ENCODE measurements at regions not wholly inside any gene's neighbourhood (a gene's known extent, or its start where the extent isn't known, plus 50 kb on each side); places are given as distances from the start of the nearest gene placed in this dataset.
A peak's percentile ranks its signal among the peaks of the same experiment; 100 is the strongest.
"Not testable (repeated sequence)": the region's sequence is repeated elsewhere in the genome, so short reads cannot be mapped to it uniquely, and the experiment has no call there.

GRCh38 chr14:29391231-29391630, 536.4 kb downstream of the PRKD1 start:
- DNase-seq: peak; percentile 47

DNA sequence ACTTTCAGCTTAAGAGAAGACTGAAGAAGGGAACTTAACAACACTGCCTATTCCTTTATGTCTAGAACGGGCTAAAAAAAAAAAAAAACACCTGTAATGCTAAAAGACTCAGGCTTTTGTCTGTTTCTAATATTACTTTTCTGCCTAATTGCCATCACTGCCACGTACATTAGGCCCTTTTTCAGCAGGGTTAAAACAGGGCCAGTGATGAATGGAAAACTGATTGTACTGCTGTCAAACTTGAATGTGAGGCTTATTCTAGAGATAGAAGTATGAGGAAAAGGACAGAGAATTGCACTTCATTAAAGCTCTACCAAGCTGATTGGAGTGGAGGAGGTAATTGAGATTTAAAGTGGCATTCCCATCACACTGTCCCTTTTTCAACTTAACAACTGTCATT, 535.8 kb downstream of the PRKD1 start:
- peak; percentile 60 for DNase-seq

- DNase-seq: peak; percentile 85
Observed at GRCh38 chr14:29392287-29392686, 535.4 kb downstream of the PRKD1 start.

- no peak for DNase-seq
Observed at GRCh38 chr14:29403091-29403490, 524.6 kb downstream of the PRKD1 start.

DNA sequence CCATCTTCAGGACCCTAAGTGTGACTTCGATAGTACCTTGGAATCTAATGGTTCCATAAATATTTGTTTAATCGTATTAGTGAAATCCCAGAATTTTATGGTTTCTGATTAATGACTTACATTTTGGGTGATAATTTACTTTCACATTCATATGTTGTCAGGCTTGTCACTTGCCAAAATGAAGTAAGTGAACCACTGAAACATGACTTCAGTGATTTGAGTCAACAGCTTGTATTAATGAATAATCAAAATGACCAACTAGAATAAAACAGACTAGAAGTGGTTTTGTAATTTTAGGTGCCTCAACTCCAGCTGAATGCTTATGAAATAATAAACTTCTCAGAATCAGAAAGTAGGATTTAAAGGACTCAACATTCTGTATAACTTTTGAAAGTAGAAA, 517.1 kb downstream of the PRKD1 start:
- DNase-seq: no peak

GRCh38 chr14:29414931-29415330, 512.7 kb downstream of the PRKD1 start:
- DNase-seq: not testable (repeated sequence)

DNA sequence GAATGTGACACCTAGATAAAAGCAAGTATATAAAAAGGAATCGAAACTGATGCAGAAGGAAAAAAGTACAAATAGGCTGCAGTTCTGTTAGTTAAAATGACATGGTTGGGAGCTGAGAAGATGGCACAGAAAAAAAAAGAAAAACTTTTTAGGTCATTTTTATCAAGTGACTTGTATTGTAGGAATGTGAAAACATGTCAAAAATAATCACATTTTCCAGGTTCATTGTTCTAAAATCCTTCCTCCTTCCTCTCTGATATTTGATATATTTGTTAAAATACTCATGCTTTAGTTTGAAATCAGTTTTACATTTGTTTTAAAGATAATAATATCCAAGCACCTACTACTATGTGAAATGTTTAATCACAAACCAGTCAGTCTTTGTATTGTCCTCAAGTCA, 507.9 kb downstream of the PRKD1 start:
- no peak for DNase-seq

- no peak for DNase-seq
Observed at GRCh38 chr14:29421156-29421728, 506.4 kb downstream of the PRKD1 start.

DNA sequence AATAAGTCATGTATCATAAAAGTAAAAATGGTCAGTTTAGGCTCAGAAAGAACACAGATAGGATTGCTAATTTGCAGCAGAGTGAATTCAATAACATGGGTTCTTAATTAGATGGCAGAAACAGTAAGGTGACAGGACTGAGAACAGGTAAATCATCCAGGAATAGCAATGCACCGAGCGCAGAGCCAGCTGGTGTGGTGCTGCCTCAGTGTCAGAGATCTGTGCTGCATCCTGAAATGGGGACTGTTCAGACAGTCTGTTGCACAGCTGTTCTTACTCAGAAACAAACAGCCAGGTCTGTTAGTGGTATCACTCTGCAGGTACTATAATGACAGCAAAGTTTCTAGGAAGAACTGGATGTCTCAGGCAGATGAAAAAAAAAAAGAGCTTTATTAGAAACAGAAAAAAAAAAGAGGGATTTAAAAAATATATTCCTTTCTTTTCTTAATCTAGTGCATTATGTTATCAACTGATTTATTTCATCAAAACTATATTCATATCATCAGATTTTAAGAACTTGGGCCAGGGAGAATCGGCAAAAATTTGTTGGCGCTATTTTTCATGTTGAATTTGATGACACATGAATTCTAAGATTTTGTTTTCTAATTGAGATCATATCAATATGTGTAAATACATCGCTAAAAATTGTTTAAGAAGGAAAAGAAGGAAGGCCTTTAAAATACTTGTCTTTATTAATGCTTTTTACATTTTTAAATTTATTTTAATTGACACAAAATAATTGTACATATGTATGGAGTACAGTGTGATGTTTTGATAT, 501.8 kb downstream of the PRKD1 start:
- DNase-seq: peak; percentile 79

GRCh38 chr14:29442696-29443095, 485.0 kb downstream of the PRKD1 start:
- peak; percentile 23 for DNase-seq

- no peak for DNase-seq
Observed at GRCh38 chr14:29444216-29444615, 483.4 kb downstream of the PRKD1 start.

DNA sequence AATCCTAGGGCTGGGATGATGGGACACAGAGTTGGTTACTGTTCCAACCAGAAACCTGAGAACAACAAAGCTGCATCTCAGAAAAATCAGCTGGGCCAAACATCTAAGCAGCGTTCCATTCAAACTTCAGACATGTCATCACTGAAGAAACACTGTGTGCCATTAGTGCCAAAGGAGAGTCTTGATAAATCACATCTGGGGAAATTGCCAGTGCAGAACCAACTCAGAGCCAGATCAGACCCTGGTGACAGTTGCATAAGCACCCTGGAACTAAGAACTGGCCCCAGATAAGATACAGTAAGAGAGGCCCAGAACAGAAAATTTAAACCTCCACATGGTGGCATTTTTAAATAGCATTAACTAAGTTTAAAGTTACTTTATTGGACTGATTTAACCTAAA, 482.8 kb downstream of the PRKD1 start:
- DNase-seq: no peak

DNA sequence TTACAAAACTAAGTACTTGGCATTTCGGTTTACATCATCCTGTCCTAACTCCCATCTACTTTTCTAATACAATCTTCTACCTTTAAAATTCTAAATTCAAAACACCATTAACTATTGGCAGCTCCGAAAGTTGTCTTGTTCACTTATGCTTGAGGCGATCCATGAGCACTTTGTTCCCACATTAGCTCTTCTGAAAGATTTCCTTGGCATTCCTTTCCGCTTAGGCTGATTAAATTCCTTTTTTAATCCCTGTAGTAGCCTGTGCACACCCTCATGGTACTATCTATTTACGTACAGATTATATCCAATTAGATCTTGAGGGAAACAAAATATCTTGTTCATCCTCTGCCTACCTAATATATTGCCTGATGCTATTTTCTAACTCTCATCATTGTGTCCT, 480.7 kb downstream of the PRKD1 start:
- DNase-seq: no peak

GRCh38 chr14:29451941-29452340, 475.7 kb downstream of the PRKD1 start:
- peak; percentile 40 for DNase-seq

DNA sequence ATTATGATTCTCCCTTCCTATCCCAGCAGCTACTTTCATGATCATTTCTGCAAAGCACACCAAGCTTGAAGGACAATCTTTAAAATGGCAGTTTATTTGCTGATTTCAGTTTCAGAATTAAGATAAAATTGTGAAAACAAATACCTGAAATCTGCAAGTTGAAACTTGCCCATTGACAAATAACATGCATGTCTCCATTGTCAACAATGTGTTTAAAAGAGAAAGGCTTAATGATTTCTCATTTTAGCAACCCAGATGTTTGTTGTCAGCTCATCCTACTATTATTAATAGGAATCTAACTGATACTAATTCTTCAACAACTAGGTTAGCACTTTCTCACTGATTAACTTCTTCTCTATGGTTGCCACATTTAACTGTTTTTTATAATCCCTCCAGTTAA, 474.6 kb downstream of the PRKD1 start:
- DNase-seq: peak; percentile 51

- DNase-seq: peak; percentile 46
Observed at GRCh38 chr14:29454026-29454693, 473.5 kb downstream of the PRKD1 start.

GRCh38 chr14:29458547-29458946, 469.1 kb downstream of the PRKD1 start:
- peak; percentile 97 for DNase-seq

DNA sequence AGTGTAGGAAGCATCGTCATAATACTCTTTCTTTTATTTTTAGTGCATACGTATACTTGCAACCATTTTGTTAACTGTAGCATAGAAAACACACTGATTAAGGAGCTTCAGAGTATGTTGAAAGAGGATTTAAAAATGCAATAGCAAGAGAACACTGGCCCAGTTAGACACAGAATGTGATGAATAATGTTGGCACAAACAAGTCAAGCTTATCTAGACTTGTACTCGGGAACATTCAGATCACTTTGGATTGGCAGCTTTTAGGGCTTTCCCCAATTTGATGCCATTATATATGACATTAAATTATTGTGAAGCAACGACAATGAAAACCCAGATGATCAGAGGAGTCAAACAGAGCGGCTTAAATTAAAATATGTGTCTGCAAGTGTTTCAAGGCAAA, 468.1 kb downstream of the PRKD1 start:
- DNase-seq: peak; percentile 30

DNA sequence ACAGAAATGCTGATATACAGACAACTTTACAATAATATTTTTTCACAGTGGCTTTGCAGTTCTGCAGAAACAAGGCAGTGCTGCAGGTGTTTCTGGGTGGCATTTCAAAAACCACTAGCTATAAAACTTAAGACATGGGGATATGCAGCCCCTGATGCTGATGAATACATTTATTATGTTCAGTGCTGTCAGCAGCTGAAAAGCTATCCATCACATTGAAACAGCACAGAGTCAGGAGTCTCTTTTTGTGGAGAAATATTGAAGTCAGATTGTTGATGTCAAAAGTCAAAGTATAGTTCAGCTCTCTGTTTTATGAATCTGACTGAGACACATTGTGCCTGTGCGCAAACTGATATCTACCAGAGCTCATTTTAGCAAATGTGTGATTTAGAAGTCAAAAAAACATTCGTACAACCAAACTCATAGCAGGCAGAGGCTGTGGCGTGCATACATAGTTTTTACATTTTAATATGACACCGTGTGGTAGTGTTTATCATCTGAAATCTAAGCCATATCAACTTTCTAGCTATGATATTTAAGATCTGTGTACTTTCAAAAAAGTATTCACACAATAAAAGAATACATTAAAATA, 467.6 kb downstream of the PRKD1 start:
- peak; percentile 36 for DNase-seq

DNA sequence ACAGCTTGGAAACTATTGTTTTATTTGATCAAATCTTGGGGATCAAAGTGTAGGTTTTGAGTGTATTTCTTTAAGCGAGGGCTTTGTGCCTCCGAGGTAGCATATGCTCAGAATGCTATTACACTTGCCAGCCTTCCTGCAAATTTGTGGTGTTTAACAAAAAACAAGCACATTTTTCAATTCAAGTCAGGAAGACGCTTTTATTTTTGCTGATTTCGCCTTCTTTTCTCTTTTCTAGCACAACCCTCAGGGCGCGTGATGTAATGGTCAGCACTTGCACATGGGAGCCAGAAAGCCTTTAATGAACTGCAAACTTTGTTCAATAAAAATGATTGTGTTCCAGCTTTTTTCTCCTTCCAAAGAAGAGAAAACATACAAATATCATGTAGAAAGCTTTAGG, 466.5 kb downstream of the PRKD1 start:
- peak; percentile 58 for DNase-seq

GRCh38 chr14:29461506-29461905, 466.1 kb downstream of the PRKD1 start:
- DNase-seq: peak; percentile 79

DNA sequence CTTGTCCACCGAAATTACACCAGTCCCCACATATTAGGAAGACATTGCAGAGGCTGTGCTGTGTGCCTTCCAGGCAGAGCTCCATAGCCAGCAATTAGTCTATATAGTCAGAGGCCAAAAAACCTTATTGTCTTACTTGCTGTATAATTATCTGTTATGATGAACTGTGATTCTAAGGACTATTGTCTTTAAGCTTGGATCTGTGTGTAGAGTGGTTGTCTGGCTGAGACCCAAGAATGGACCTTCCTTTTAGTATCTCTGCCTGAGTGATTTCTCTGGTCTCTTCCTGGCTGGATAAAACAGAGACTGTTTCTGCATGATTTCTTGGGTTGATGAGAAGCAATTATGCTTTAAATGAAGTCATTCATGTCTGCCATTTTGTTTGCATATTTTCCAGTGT, 465.3 kb downstream of the PRKD1 start:
- peak; percentile 100 for DNase-seq

DNA sequence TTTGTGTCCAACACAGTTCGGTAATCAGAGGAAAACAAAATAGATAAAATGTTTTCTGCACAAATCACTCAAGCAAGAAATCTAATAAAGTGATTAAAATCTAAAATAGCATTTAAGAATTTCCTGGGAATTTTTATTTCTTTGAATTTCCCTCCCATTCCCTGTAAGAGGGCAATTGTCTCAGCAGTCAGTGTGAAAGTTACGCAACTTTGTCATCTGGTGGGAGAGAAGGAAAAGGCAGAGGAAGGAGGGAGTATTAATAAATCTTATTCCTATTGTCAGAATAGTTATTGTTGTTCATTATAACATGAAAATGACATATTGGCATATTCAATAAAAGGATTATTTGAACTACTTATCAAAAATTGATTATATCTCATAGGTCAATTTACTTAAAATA, 464.9 kb downstream of the PRKD1 start:
- peak; percentile 94 for DNase-seq

Data from NCI-H69 (cell line).